ENCODE measurements at regions not wholly inside any gene's neighbourhood (a gene's known extent, or its start where the extent isn't known, plus 50 kb on each side); places are given as distances from the start of the nearest gene placed in this dataset.

- TF ChIP-seq CTCF (conservative IDR thresholded peaks at IDR 0.05 in 1 of 2, IDR thresholded peaks at IDR 0.05 in 1 of 2; ENCODE audit: low read depth in 1 of 2, low read length in 2 of 2) = no peak
- no peak for TF ChIP-seq EZH2 (IDR thresholded peaks at IDR 0.05; ENCODE audit: low read length, missing control alignments)
Measured at GRCh38 chr2:23096906-23097602, 287.9 kb upstream of the KLHL29 start.
